Muscle of leg (tissue), 3 donors: ENCODE measurements at regions not wholly inside any gene's neighbourhood (a gene's known extent, or its start where the extent isn't known, plus 50 kb on each side); places are given as distances from the start of the nearest gene placed in this dataset.

Source experiments
- DNase-seq: peaks from one replicate; pipeline ENCODE4 v3.0.0; 2013
- H3K27ac ChIP-seq: one replicate; pipeline ENCODE4 v1.5.1; 2013; ENCODE audit warnings: mild to moderate bottlenecking, low read length, control low read depth
- H3K27me3 ChIP-seq: one replicate; pipeline ENCODE4 v1.6.1; 2013; ENCODE audit warnings: low read length; ENCODE audit not compliant: control insufficient read depth, insufficient read depth
- H3K36me3 ChIP-seq: one replicate; pipeline ENCODE4 v1.6.1; 2013; ENCODE audit warnings: low read length; ENCODE audit not compliant: control insufficient read depth, insufficient read depth
- H3K4me1 ChIP-seq: one replicate; pipeline ENCODE4 v1.6.1; 2013; ENCODE audit warnings: low read length; ENCODE audit not compliant: control insufficient read depth, insufficient read depth
- H3K4me3 ChIP-seq: one replicate; pipeline ENCODE4 v1.5.1; 2013; ENCODE audit warnings: low read length, control low read depth
- H3K9me3 ChIP-seq: replicated peaks from 2 replicates; pipeline ENCODE4 v1.6.1; 2013; ENCODE audit warnings: low read depth, low read length; ENCODE audit not compliant: control insufficient read depth
- WGBS: methylation state at CpG from one replicate; pipeline ENCODE4 v1.1.5; 2013; ENCODE audit warnings: missing lambda C conversion rate; ENCODE audit not compliant: insufficient coverage; 5-methylcytosine and 5-hydroxymethylcytosine counted together

GRCh38 chr12:84222841-84223240, 689.8 kb downstream of the SLC6A15 start:
- no peak overlapping the region for H3K27ac ChIP-seq
- no peak overlapping the region for H3K4me3 ChIP-seq
- no peaks in the 10 kb centered on the region for H3K27me3 ChIP-seq
- WGBS, result no CpG with 5 or more reads among the region's 3 CpGs
- H3K4me1 ChIP-seq, result no peaks in the 10 kb centered on the region
- no peaks in the 10 kb centered on the region for H3K36me3 ChIP-seq
- no peaks in the 10 kb centered on the region for H3K9me3 ChIP-seq
- peak; percentile 47 for DNase-seq

- peak; percentile 24 for DNase-seq
- Histone ChIP-seq H3K9me3 (no peaks in the 10 kb centered on the region), H3K27me3 (no peaks in the 10 kb centered on the region), H3K27ac (no peak overlapping the region), H3K4me1 (no peaks in the 10 kb centered on the region), H3K36me3 (no peaks in the 10 kb centered on the region), H3K4me3 (no peak overlapping the region)
- no CpG with 5 or more reads among the region's 1 CpG for whole genome bisulfite sequencing
Measured at GRCh38 chr12:84218406-84218805, 694.2 kb downstream of the SLC6A15 start.

- no peak for DNase-seq
- no peaks in the 10 kb centered on the region for H3K27me3 ChIP-seq
- no peak overlapping the region for H3K4me3 ChIP-seq
- H3K36me3 ChIP-seq, result no peaks in the 10 kb centered on the region
- H3K27ac ChIP-seq, result no peak overlapping the region
- WGBS, result no CpG with 5 or more reads among the region's 2 CpGs
- no peaks in the 10 kb centered on the region for H3K4me1 ChIP-seq
- H3K9me3 ChIP-seq, result no peaks in the 10 kb centered on the region
Measured at GRCh38 chr12:84201976-84202375, 710.6 kb downstream of the SLC6A15 start.

DNA sequence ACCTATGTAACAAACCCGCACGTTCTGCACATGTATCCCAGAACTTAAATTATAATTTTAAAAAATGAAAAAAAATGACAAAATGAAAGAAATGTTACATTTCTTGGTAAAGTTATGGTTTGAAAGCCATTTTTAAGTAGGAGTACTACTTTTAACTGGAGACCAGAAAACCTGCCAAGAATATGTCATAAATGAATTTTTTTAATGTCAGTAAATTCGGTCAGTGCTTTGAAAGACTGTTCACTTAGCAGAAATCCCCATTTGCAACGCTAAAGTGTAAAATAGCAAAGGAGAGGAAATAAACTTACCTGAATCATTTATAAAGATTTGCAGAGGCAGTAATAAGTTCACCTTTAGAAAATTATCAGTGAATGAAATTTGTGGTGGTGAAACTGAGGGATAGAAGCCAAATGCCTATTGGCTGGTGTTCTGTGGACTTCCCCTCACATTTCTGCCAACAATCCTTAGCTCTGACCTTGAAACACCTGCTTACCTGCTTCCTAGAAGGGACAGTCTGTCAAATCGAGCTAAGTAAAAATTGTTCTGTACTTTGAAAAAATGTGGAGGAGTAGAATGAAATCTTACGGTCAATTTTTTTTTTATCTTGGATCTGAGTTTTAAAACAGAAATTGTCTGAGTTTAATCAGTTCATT, 714.2 kb downstream of the SLC6A15 start:
- no peak for DNase-seq
- no peaks in the 10 kb centered on the region for H3K4me1 ChIP-seq
- H3K4me3 ChIP-seq, result no peak overlapping the region
- no peaks in the 10 kb centered on the region for H3K36me3 ChIP-seq
- H3K9me3 ChIP-seq, result peaks cover 3% of the 10 kb centered on the region
- no CpG with 5 or more reads among the region's 6 CpGs for WGBS
- no peak overlapping the region for H3K27ac ChIP-seq
- H3K27me3 ChIP-seq, result no peaks in the 10 kb centered on the region

- Histone ChIP-seq H3K4me1 (no peaks in the 10 kb centered on the region), H3K9me3 (peaks cover 5% of the 10 kb centered on the region), H3K36me3 (no peaks in the 10 kb centered on the region), H3K27me3 (no peaks in the 10 kb centered on the region), H3K27ac (no peak overlapping the region), H3K4me3 (no peak overlapping the region)
- no peak for DNase-seq
- 44% methylated on average over 2 of the region's 3 CpGs for WGBS
Measured at GRCh38 chr12:84191779-84192178, 720.8 kb downstream of the SLC6A15 start.

DNA sequence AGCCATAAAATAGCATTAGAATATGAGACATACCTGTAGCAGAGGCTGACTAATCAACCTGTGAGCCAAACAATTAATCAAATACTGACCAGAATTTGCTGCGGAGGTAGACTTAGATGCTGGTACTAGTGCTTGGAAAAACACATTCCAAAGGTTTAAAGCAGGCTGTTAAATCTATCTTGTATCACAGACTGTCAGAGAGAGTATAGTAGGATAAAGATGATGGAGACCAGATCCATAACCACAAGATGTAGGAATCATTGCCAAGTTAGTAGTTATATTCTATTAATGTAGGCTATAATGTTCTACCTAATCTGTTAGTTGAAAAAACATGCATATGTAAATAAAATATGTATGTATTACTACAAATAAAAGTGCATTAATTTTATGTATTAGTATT, 726.2 kb downstream of the SLC6A15 start:
- Histone ChIP-seq H3K9me3 (no peaks in the 10 kb centered on the region), H3K27ac (no peak overlapping the region), H3K36me3 (no peaks in the 10 kb centered on the region), H3K4me3 (no peak overlapping the region), H3K27me3 (no peaks in the 10 kb centered on the region), H3K4me1 (no peaks in the 10 kb centered on the region)
- no peak for DNase-seq
- WGBS, result no CpG with 5 or more reads among the region's 1 CpG

DNA sequence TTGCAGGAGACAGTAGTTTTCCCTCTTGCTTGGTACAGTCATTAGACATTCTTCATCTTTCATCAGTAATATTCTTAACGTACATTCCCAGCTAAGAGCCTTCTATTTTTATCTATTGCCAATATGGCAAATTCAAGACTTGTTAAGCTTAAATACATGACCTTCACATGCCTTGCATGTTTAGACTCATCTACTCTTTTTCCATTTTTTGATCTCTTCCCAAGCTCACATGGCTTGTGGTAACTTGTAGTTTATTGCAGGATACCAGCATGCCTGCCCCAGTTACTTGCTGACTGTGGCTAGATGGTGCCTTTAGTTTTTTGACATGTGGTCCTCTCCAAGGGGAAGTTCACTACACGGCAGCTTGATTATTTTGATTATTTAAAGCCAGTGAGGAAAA, 729.0 kb downstream of the SLC6A15 start:
- Histone ChIP-seq H3K9me3 (no peaks in the 10 kb centered on the region), H3K36me3 (no peaks in the 10 kb centered on the region), H3K27me3 (no peaks in the 10 kb centered on the region), H3K27ac (no peak overlapping the region), H3K4me1 (no peaks in the 10 kb centered on the region), H3K4me3 (no peak overlapping the region)
- no CpG with 5 or more reads among the region's 2 CpGs for WGBS
- DNase-seq, result no peak

DNA sequence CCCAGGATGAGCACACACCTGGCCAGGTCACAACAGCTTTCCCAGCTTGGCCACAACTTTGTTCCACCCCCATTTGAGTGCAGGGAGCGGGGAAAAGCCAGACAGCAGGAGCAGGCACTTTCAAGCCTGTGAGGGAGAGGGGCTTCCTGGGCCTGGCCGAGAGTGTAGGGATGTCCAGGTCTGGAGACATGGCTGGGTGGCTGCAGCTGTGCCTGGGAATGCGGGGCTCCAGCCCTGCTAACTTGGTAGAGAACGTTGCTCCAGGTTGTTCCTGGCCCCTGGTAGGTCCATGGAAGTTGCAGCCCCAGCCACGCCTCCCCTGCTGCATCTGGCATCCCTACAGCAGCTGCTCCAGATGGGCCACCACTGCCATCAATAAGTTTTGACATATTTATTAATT, 738.5 kb downstream of the SLC6A15 start:
- DNase-seq, result no peak
- Histone ChIP-seq H3K4me3 (no peak overlapping the region), H3K36me3 (no peaks in the 10 kb centered on the region), H3K4me1 (no peaks in the 10 kb centered on the region), H3K27me3 (no peaks in the 10 kb centered on the region), H3K27ac (no peak overlapping the region), H3K9me3 (peaks cover 3% of the 10 kb centered on the region)
- 90% methylated on average over 2 of the region's 5 CpGs for WGBS

DNA sequence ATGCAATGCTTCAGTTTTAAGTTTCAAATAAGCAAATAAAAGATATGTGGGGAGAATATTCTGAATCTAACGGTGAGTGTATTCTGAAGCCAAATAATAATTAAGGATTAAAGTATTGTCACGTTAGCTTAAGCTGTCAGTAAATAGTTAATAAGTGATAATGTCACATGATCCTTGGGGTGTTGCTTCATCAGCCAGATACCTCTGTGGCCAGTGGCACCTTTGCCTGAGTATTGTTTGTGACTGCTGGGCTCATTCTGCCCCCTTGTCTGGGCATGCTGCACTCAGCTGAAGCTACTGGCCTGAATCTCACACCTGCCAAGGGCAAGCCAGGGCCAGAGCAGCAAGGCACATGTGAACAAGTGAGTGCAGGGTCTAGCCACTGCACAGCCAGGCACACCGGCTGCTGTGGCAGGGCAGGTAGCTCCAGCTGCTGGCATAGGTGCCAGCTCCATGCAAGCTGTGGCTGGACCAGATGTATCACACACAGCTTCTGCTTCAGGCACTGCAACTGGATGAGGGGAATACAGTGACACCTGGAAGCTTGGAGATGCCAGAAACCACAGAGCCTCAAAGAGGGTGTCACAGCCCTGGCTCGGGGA, 739.7 kb downstream of the SLC6A15 start:
- peaks cover 3% of the 10 kb centered on the region for H3K9me3 ChIP-seq
- no peak for DNase-seq
- no peaks in the 10 kb centered on the region for H3K4me1 ChIP-seq
- no peaks in the 10 kb centered on the region for H3K36me3 ChIP-seq
- no peaks in the 10 kb centered on the region for H3K27me3 ChIP-seq
- WGBS, result 87% methylated on average over 3 of the region's 4 CpGs
- no peak overlapping the region for H3K4me3 ChIP-seq
- no peak overlapping the region for H3K27ac ChIP-seq

- DNase-seq, result no peak
- WGBS, result 33% methylated on average over 1 of the region's 1 CpG
Measured at GRCh38 chr12:84166812-84167211, 745.8 kb downstream of the SLC6A15 start.

More at GRCh38 chr12:84166812-84167211, 745.8 kb downstream of the SLC6A15 start:
- H3K27me3 ChIP-seq, result no peaks in the 10 kb centered on the region
- no peaks in the 10 kb centered on the region for H3K9me3 ChIP-seq
- no peak overlapping the region for H3K27ac ChIP-seq
- no peak overlapping the region for H3K4me3 ChIP-seq
- H3K4me1 ChIP-seq, result no peaks in the 10 kb centered on the region
- no peaks in the 10 kb centered on the region for H3K36me3 ChIP-seq
